ENCODE measurements at regions not wholly inside any gene's neighbourhood (a gene's known extent, or its start where the extent isn't known, plus 50 kb on each side); places are given as distances from the start of the nearest gene placed in this dataset.
"Not testable (repeated sequence)": the region's sequence is repeated elsewhere in the genome, so short reads cannot be mapped to it uniquely, and the experiment has no call there.

DNA sequence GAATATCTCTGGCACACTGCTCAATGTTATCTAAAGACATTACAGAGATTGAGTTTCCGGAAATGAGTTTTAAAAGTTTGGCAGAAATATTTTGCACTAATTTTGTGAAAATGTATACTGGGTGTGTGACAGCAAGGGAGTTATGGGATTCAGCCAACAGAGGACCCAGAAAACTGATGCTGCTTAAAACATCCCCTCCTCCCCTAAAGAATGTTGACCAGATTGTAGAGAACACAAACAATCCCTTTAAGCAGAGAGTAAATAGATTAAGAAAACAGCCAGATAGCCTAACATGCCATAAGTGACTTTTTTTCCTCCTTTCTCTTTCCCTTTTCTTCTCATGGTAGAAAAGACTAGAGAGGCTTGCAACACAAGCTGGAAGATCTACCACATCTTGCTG, 928.0 kb upstream of the ALCAM start:
- DNase-seq: no peak

DNA sequence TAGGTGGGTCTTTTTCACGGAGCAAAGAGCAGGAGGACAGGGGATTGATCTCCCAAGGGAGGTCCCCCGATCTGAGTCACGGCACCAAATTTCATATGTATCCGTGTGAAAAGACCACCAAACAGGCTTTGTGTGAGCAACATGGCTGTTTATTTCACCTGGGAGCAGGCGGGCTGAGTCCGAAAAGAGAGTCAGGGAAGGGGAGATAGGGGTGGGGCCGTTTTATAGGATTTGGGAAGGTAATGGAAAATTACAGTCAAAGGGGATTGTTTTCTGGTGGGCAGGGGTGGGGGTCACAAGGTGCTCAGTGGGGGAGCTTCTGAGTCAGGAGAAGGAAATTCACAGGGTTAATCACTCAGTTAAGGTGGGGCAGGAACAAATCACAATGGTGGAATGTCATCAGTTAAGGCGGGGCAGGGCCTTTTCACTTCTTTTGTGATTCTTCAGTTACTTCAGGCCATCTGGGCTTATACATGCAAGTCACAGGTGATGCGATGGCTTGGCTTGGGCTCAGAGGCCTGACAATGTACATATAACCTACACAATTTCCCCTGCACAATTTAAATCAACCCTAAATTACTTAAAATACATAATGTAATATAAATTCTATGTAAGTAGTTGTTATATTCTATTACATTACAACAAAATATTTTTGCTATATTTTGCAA, 921.3 kb upstream of the ALCAM start:
- not testable (repeated sequence) for DNase-seq

DNA sequence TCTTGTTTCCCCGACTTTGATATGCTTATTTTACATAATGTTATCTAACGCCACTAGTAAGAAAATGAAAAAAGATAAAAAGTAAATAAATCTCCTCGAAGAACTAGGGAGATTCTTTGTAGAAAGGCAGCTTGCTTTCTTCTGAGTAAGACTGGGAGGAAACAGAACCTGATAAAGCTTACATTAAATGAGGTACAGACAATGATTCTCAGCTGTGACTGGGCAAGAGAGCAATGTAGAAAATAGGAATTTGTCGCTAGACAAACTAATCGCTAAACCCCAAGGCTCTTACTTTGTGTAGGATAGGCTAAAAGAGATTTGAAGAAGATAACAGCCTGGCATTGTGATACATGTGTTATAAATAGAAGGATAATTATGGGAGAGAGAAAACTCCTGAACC, 919.0 kb upstream of the ALCAM start:
- DNase-seq: no peak

- DNase-seq: no peak
These were observed 914.0 kb upstream of the ALCAM start for GRCh38 chr3:104452697-104453096.

- no peak for DNase-seq
These were observed 908.1 kb upstream of the ALCAM start for GRCh38 chr3:104458657-104459056.

DNA sequence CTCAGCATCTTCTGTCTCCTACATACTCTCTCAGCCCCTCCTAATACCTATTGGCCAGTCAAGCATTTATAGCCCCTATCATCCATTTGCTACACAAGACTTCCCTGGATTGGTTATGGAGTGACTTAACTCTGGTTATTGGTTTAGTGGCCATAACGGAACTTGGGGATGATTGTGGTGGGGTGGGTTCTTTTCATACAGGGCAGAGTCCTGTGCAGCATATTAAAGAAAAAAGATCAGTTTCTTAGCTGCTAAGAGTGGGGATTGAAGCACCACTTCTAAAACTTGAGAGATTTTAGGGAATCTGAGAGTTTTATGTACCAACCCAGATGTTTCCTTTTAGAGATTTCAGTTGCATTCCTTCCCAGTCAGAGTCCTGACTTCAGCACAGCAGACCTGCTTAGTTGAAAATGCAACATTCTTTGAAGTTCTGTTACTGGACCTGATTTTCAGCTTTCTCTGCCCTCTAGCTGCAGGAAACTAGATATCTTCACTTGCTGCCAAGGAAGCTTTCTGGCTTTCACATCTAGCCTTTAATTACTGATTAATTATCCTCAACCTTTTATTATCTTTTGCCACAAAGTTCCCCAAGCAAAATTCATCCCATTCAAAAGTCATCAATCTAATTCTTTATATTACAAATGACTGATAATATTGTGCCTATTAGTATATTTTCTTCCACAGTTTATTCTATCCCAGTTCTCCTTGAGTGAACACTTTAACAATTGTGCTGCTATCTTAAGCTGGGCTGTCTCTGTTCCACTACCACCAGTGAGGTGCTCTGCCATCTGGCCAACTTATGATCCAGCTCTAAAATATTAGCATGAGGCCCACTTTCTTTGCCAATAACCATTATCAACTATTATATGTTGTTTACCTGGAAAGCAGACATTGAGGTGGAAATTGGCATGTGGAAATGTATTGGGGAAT, 906.0 kb upstream of the ALCAM start:
- DNase-seq: peak; percentile 18

DNA sequence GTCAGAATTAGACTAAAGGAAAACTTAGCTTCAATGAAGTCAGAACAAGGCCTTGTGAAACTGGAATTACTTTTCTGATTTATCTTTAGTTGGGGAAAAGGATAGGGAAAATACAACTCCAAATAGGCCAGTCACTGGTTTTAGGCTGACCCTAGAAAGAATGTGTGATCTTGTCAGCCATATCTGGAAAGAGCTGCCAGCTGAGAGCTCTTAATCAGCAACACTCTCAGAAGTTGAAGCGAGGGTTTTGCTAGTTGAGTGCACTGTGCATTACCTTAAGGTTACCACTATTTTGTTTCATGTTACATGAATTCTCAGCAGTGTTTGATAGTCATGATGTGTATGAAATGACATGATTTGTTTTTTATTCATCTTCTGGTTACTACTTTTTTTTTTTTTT, 905.3 kb upstream of the ALCAM start:
- no peak for DNase-seq

GRCh38 chr3:104472221-104472620, 894.5 kb upstream of the ALCAM start:
- DNase-seq: no peak

DNA sequence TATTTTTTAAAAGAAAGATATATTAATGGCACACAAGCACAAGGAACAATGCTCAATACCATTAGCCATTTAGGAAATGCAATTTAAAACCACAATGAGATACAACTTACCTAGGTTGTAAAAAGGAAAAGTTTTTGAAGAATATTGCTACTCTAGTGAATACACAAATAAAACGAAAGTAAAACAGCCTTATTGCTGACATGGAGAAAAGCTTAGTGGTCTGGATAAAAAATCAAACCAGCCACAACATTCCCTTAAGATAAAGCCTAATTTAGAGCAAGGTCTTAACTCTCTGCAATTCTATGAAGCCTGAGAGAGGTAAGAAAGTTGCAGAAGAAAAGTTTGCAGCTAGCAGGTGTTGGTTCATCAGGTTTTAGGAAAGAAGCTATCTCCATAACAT, 892.7 kb upstream of the ALCAM start:
- peak; percentile 4 for DNase-seq

DNA sequence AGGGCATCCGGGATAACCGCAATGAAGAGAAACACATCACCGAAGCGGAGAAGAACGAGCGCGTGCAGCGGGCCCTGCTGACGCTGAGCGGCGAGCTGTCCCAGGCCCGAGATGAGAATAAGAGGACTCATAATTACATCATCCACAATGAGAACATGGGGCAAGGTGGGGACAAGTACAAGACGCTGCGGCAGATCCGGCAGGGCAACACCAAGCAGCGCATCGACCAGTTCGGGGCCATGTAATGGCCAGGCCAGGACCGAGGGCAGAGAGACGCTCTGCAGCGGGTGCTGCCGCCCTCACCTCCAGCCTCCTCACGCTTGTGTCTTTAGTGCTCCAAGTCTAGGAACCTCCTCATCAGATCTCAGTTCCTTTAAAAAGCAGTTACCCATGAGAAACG, 863.7 kb upstream of the ALCAM start:
- no peak for DNase-seq

- no peak for DNase-seq
These were observed 856.4 kb upstream of the ALCAM start for GRCh38 chr3:104510131-104510849.

DNA sequence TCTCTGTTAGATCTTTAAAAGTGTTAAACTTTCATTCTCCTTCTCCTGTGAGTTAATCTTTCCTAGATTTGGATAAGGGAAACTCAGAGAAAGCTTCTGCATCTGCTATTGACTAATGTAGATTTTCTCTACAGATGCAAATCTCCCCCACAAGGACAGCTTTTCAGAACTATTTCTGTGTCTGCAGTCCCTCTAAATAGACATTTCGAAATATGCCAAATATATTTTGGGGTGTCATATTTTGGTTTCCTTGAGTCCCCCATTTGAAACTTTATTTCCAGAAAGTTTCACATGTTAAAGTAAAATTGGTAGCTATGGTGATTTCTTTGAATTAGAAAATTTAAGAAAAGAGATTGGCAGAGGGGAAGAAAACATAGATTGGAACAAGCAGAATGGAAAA, 852.3 kb upstream of the ALCAM start:
- DNase-seq: no peak

- no peak for DNase-seq
These were observed 851.9 kb upstream of the ALCAM start for GRCh38 chr3:104514776-104515175.

DNA sequence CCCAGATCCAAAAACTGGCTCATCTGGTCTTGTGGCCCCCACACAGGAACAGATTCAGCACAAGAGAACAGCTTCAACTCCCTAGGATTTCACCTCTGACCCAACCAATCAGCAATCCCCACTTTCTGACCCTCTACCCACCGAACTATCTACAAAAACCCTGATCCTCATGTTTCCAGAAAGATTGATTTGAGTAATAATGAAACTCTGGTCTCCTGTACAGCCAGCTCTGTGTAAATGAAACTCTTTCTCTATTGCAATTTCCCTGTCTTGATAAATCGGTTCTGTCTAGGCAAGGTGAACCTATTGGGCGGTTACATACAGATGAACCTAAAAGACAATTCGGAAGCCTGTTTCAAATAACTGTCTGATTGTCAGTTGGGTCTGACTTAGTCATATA, 847.6 kb upstream of the ALCAM start:
- no peak for DNase-seq

- DNase-seq: no peak
These were observed 847.1 kb upstream of the ALCAM start for GRCh38 chr3:104519468-104520227.

DNA sequence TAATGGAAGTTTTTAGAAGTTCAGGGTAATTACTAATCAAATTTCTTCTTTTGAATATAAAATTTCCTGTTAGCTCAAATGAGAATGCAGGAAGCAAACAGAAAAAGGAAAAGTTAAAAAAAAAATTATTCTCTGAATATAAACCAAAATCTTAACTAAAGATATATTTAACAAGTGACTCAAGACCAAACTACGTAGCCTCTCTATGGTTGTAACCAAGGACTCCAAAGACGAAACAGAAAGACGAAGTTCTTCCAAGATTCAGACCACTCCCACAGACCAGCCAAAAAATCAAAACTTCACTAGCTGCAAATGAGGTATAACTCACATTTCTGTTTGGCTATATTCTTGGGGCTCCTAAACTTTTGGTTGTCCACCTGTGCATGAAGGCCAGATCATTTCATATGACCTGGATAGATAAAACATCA, 846.5 kb upstream of the ALCAM start:
- no peak for DNase-seq

GRCh38 chr3:104521606-104522336, 844.9 kb upstream of the ALCAM start:
- no peak for DNase-seq

GRCh38 chr3:104523136-104523535, 843.6 kb upstream of the ALCAM start:
- DNase-seq: peak; percentile 11

DNA sequence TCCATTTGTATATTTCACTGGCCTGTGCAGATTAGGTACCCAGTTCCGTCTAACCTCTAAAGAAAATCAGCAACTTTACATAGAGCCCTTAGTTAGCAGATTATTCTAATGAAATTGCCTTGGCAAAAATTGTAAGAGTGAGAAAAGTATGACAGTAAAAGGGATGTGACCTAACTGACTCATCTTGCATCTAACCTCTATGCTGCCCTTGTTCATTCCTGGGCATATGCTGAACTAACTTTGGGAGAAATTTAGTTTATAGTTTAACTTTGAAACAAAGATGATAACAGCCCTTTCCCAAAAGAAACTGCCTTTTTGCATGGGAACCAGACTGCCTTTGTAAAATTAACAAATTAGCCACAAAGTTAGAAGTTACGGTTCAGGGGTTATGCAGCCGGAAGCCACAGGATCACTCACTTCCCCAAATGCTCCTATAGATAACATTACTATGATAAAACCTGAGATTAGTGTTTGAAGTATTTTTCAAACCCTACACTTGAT, 839.8 kb upstream of the ALCAM start:
- DNase-seq: no peak

DNA sequence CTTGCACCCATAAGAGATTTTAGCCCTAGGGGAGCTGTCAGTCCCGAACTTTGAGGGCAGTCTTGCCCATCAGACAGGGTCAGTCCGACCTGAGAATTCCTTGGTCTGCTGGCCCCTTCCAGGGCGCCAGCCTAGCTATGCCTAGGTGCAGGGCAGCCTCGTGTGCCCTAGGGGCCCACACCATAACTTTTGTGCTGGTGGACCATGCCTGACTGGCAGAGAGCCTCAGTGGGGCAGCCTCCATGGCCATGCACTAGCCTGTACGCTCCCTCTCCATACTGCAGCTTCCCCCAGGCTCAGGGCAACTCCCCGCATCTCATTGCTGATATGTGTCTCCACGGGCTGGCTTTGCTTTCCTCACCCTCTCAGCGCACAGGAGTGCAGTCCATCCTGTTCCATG, 835.8 kb upstream of the ALCAM start:
- no peak for DNase-seq

- no peak for DNase-seq
These were observed 830.0 kb upstream of the ALCAM start for GRCh38 chr3:104536715-104537114.

GRCh38 chr3:104537323-104537722, 829.4 kb upstream of the ALCAM start:
- DNase-seq: no peak

Data from OCI-M1 (cell line).